Chondrocyte (in vitro differentiated cells): ENCODE measurements at regions not wholly inside any gene's neighbourhood (a gene's known extent, or its start where the extent isn't known, plus 50 kb on each side); places are given as distances from the start of the nearest gene placed in this dataset.
"Not testable (repeated sequence)": the region's sequence is repeated elsewhere in the genome, so short reads cannot be mapped to it uniquely, and the experiment has no call there.

Source experiments
- DNase-seq: peaks from one replicate; pipeline ENCODE4 v3.0.0; 2021; ENCODE audit warnings: mixed read lengths, low spot score
- H3K27ac Mint-ChIP-seq: one replicate; pipeline ENCODE4 v1.8.0; 2021; ENCODE audit warnings: mild to moderate bottlenecking, moderate library complexity, mixed read lengths; ENCODE audit not compliant: unreplicated experiment
- H3K27me3 Mint-ChIP-seq: 2 replicates; pipeline ENCODE4 v1.8.0; 2021; ENCODE audit warnings: low read depth, mixed read lengths
- H3K36me3 Mint-ChIP-seq: 2 replicates; pipeline ENCODE4 v1.8.0; 2021; ENCODE audit warnings: low read depth, mixed read lengths
- H3K4me1 Mint-ChIP-seq: 2 replicates; pipeline ENCODE4 v1.8.0; 2021; ENCODE audit warnings: low read depth, mild to moderate bottlenecking, mixed read lengths
- H3K4me3 Mint-ChIP-seq: one replicate; pipeline ENCODE4 v1.8.0; 2021; ENCODE audit warnings: mild to moderate bottlenecking, moderate library complexity, mixed read lengths; ENCODE audit not compliant: unreplicated experiment
- H3K9me3 Mint-ChIP-seq: 2 replicates; pipeline ENCODE4 v1.8.0; 2021; ENCODE audit warnings: low read depth, mixed read lengths
- TF ChIP-seq, protein P1 (sequence below): fragments of 200-600 bp; sonication (generic); IDR thresholded peaks from 2 replicates; pipeline ENCODE4 v1.5.0; 2021; ENCODE audit warnings: antibody characterized with exemption, mild to moderate bottlenecking, moderate library complexity

DNA sequence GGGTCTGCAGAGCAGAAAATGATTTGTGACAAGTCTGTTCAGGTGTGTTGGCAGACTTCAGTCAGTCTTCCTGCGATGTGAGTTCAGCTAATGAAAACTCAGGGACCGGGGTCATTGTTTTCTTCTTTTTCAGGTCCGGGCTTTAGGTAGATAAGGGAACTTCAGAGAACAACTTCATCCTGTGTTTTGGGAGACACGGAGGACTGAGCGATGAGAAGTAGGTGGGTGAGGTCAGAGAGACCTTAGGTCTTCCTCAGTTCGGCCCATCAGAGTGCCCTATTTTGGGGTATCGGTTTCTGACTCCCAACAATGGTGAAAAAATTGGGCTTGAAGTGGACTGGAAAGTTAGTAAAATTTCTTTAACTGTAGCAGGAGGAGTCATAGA is 88.9 kb upstream of the ATF7IP2 start:
- Mint-ChIP-seq H3K27ac (no peak overlapping the region), H3K4me3 (no peak overlapping the region), H3K4me1 (no peaks in the 10 kb centered on the region)

DNA sequence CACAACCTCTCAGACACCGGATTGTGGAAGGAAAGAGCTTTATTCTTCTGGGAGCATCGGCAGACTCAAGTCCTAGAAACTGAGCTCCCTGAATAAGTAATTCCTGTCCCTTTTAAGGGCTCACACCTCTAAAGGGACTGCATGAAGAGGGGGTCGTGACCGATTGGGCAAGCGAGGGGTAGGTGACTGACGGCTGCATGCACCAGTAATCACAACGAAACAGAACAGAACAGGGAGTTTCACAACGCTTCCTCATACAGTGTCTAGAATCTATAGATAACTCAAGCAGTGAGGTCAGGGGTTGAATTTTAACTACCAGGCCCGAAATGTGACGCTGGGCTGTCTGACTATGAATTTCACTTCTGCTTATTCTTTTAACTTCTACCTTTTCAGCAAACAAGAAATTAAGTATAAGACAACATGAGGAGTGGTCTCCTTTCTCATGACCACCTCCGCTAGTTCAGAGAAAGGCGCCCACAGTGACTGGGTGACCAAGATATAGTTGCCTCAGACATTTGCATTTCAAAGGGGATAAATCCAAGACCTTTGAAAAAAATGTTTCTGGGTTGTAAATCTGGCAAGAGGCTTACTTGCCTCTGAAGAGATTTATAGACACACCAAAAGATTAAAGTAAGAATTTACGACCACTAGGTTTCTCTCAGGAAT is 88.4 kb upstream of the ATF7IP2 start:
- Mint-ChIP-seq H3K4me1 (no peaks in the 10 kb centered on the region), H3K27me3 (no peaks in the 10 kb centered on the region), H3K4me3 (no peak overlapping the region), H3K27ac (no peak overlapping the region), H3K9me3 (peaks cover 27% of the 10 kb centered on the region), H3K36me3 (no peaks in the 10 kb centered on the region)
- no peak for DNase-seq
- TF ChIP-seq, protein P1, sequence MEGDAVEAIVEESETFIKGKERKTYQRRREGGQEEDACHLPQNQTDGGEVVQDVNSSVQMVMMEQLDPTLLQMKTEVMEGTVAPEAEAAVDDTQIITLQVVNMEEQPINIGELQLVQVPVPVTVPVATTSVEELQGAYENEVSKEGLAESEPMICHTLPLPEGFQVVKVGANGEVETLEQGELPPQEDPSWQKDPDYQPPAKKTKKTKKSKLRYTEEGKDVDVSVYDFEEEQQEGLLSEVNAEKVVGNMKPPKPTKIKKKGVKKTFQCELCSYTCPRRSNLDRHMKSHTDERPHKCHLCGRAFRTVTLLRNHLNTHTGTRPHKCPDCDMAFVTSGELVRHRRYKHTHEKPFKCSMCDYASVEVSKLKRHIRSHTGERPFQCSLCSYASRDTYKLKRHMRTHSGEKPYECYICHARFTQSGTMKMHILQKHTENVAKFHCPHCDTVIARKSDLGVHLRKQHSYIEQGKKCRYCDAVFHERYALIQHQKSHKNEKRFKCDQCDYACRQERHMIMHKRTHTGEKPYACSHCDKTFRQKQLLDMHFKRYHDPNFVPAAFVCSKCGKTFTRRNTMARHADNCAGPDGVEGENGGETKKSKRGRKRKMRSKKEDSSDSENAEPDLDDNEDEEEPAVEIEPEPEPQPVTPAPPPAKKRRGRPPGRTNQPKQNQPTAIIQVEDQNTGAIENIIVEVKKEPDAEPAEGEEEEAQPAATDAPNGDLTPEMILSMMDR, result no peak

More for the DNA sequence above, 88.9 kb upstream of the ATF7IP2 start:
- H3K36me3 Mint-ChIP-seq, result no peaks in the 10 kb centered on the region
- TF ChIP-seq, protein P1, result no peak
- H3K9me3 Mint-ChIP-seq, result peaks cover 27% of the 10 kb centered on the region
- no peaks in the 10 kb centered on the region for H3K27me3 Mint-ChIP-seq
- DNase-seq, result no peak

DNA sequence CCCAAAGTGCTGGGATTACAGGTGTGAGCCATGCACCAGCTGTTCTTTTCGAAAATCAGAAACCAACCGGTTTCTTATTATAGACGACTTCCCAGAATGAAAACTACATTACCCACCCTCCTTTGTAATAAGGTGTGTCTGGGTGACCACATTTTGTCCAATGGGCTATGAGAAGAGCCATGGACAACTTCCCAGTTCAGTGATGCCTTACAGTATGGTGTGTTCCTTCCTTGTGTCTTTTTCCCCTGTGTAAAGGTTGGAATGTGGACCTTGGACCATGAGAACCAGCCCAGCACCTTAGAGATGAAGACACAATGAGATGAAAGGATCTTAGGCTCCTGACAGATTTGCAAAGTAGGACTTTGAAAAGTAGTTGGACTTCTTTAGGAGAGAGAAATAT is 85.0 kb upstream of the ATF7IP2 start:
- no peaks in the 10 kb centered on the region for H3K27me3 Mint-ChIP-seq
- TF ChIP-seq, protein P1, result no peak
- peaks cover 8% of the 10 kb centered on the region for H3K9me3 Mint-ChIP-seq
- no peak overlapping the region for H3K27ac Mint-ChIP-seq
- no peaks in the 10 kb centered on the region for H3K36me3 Mint-ChIP-seq
- H3K4me1 Mint-ChIP-seq, result no peaks in the 10 kb centered on the region
- no peak overlapping the region for H3K4me3 Mint-ChIP-seq
- no peak for DNase-seq

DNA sequence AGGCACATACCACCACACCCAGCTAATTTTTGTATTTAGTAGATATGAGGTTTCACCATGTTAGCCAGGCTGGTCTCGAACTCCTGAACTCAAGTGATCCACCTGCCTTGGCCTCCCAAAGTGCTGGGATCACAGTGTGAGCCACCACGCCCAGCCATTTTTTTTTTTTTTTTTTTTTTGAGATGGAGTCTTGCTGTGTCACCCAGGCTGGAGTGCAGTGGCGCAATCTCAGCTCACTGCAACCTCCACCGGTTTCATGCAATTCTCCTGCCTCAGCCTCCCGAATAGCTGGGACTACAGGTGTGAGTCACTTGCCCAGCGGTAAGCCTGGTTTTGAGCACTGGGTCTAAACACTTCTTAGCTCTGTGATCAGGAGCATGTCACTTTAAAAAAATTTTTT is 84.3 kb upstream of the ATF7IP2 start:
- DNase-seq, H3K9me3 Mint-ChIP-seq, H3K27me3 Mint-ChIP-seq, H3K4me1 Mint-ChIP-seq, H3K27ac Mint-ChIP-seq, H3K36me3 Mint-ChIP-seq, H3K4me3 Mint-ChIP-seq: not testable (repeated sequence)

DNA sequence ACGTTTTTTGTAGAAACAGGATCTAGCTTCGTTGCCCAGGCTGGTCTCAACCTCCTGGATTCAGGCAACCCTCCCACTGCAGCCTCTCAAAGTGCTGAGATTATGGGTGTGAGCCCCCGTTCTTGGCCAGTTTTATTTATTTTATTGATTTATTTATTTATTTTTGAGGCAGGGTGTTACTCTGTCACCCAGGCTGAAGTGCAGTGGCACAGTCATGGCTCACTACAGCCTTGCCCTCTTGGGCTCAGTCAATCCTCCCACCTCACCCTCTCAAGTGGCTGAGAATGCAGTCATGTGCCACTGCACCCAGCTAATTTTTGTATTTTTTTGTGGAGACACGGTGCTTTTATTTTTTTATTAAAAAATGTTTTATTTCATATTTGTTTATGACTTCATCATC is 79.9 kb upstream of the ATF7IP2 start:
- H3K4me1 Mint-ChIP-seq, result no peaks in the 10 kb centered on the region
- DNase-seq, result no peak
- no peak overlapping the region for H3K4me3 Mint-ChIP-seq
- no peaks in the 10 kb centered on the region for H3K36me3 Mint-ChIP-seq
- H3K27ac Mint-ChIP-seq, result no peak overlapping the region
- no peaks in the 10 kb centered on the region for H3K27me3 Mint-ChIP-seq
- TF ChIP-seq, protein P1, result no peak
- H3K9me3 Mint-ChIP-seq, result no peaks in the 10 kb centered on the region
